Fibroblast of skin of back (primary cell): ENCODE measurements at regions not wholly inside any gene's neighbourhood (a gene's known extent, or its start where the extent isn't known, plus 50 kb on each side); places are given as distances from the start of the nearest gene placed in this dataset.

Experiments used
- DNase-seq: peaks from one replicate; pipeline ENCODE4 v3.0.0-alpha.2; 2013

- DNase-seq, result no peak
Measured at GRCh38 chr4:149296503-149296902, 519.1 kb downstream of the IQCM start.

DNA sequence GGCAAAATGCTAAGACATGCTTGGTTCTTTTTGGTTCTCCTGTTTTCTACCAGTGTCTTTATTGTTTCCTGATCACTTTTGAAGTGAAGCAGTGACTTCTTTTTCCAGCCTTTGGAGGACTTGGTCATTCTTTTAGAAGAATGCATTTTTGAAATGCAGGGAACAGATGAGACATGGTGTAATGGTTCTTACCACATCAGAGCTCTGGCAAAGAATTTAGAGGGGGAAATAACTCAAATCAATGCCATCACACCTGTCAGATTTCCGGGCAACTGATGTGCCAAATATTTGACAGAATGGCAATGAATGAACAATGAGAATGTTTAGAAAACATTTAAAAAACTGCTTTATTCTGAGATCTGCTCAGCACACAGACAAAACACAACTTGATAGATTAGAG, 519.6 kb downstream of the IQCM start:
- DNase-seq, result no peak

- DNase-seq, result no peak
Measured at GRCh38 chr4:149294601-149295000, 521.0 kb downstream of the IQCM start.

GRCh38 chr4:149293046-149293649, 522.5 kb downstream of the IQCM start:
- DNase-seq, result no peak

- no peak for DNase-seq
Measured at GRCh38 chr4:149292425-149293007, 523.1 kb downstream of the IQCM start.

GRCh38 chr4:149291463-149291862, 524.2 kb downstream of the IQCM start:
- DNase-seq, result peak; percentile 5

GRCh38 chr4:149280806-149281205, 534.8 kb downstream of the IQCM start:
- peak; percentile 4 for DNase-seq

- no peak for DNase-seq
Measured at GRCh38 chr4:149279776-149280175, 535.9 kb downstream of the IQCM start.

DNA sequence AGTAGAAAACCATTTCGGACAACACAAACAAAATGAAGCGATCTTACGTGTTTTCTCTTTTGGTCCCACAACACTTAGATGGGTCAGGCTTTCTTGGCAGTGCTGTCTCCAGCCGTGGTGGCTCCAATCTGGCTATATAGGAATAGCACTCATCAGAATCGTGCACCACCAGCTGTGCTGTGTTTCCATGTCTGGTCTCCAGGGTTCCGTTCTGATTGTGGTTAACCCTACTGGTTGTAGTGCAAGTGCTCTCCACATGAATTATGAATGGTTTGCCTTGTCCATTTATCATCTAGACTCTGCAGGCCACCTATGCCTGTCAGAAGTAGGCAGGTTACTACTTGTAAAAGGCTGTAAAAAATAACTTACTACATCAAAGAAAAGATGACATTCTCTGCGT, 536.3 kb downstream of the IQCM start:
- no peak for DNase-seq

GRCh38 chr4:149277705-149278104, 537.9 kb downstream of the IQCM start:
- no peak for DNase-seq

- no peak for DNase-seq
Measured at GRCh38 chr4:149269835-149270234, 545.8 kb downstream of the IQCM start.

DNA sequence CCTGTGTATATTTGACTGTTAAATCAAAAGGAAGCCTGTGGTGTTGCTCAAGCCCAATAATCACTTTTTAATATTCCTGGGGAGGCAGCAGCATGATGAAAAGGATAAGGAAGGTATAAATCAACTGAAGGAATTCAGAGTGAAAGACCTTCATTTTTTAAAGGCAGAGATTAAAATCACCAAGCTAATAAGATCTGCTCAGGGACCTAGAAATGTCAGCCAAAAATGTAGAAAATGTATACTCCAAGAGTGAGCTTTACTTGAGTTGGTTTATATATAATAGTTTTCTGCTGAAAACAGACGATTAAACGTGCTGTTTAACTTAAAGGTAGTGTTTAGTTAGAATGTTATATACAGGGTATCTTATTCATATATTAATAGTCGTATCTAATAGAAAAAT, 549.3 kb downstream of the IQCM start:
- no peak for DNase-seq

GRCh38 chr4:149265645-149266044, 550.0 kb downstream of the IQCM start:
- DNase-seq, result no peak

- peak; percentile 57 for DNase-seq
Measured at GRCh38 chr4:149264093-149264733, 551.4 kb downstream of the IQCM start.

GRCh38 chr4:149248191-149248764, 567.4 kb downstream of the IQCM start:
- DNase-seq, result no peak

DNA sequence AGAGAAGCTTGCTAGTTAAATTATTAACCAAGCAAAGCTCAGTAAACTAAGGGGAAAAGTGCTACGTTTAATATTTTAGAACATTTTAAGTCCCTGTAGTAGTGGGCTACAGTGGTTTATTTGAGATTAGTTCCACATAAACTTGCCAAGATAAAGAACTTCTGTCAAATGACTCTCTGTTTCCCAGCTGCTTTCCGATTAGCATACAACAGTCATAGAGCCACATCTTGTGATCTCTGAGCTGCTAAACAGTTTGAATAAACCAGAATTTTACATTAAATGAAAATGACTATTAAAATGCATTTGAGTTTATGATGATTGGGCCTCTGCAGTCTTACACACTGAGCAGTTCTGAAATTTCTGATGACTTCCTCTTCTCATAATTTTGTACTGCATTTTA, 568.5 kb downstream of the IQCM start:
- DNase-seq, result no peak

DNA sequence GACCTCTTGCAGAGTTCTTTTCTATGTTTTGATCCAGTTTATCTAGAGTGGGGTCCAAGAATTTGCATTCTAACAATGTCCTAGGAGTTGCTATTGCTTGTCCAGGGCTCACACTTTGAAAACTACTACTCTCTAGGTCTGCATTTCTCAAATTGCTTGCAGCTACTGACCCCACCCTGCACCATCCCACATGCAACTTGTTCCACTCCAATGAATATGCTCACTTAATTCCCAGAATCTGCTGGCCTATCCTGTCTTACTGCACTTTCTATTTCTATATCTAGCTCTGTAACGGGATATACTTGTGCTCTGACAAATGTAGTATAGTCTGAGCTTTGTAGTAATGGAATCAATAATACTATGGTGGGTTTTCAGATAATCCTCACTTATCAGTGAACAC, 570.3 kb downstream of the IQCM start:
- DNase-seq, result no peak

DNA sequence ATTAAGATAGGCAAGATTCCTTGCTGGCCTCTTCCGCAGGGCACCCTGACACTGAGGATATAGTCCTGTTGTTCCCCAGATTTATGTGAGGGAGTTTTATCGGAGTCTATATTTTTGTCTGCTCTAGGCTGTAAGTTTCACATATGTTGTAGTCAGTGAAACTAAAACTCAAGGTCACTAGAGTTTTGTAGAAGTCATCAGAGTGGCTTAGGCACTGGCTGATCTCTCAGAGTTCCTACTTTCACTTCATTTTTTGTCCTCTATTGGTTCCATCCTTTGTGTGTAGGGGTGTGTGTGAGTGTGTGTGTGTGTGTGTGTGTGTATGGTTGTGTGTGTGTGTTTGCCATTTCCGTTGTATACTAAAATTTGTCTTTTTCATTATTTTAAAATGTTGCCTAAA, 577.5 kb downstream of the IQCM start:
- no peak for DNase-seq

GRCh38 chr4:149234798-149235197, 580.8 kb downstream of the IQCM start:
- DNase-seq, result no peak

GRCh38 chr4:149223659-149224058, 592.0 kb downstream of the IQCM start:
- peak; percentile 89 for DNase-seq

DNA sequence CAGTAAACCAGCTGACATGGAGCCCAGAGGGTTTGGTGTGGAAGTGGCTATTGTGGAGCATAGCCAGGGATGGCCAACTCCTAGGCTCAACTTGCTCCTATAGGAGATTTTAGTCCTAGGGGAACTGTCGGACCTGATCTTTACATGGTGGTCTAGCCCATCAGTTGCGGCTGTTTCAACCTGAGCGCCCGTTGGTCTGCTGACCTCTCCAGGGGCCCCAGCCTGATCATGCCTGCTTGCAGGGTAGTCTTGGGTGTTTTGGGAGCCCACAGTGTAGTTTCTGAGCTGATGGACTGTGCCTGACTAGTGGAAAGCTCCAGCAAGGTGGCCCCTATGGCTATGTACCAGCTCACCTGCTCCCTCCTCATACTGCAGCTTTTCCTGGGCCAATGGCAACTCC, 597.0 kb downstream of the IQCM start:
- DNase-seq, result no peak

DNA sequence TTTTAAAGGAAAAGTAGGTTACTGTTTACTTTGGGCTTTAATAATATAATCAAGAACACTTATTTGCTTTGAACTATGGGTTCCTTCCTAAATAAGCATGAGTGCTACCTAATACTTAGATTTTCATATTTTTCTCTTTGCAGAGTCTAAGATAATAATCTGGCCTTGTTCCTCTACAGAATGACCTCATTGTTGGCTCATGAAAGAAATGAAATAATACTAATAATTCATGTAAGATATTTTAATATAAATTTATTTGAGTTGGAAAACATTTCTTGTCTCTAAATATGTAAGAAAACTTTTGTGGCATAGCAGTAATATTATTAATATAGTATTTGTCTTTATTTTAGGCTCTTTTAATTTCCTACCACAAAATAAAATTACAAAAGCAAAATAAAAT, 601.3 kb downstream of the IQCM start:
- DNase-seq, result no peak

DNA sequence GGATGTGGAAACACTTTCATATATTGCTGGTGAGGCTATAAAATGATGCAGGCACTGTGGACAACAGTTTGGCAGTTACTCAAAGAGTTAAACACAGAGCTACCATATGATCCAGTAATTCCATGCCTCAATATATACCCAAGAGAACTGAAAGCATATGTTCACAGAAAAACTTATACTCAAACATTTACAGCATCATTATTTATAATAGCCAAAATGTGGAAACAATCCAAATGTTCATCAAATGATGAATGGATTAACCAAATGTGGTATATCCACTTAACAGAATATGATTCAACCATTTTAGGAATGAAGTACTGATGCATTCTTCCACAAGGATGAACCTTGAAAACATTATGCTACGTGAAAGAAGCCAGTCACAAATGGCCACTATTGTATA, 603.8 kb downstream of the IQCM start:
- peak; percentile 9 for DNase-seq
